GM12878 (cell line): ENCODE measurements at regions not wholly inside any gene's neighbourhood (a gene's known extent, or its start where the extent isn't known, plus 50 kb on each side); places are given as distances from the start of the nearest gene placed in this dataset.

Source experiments
- ATAC-seq: fragments of 200-7000 bp; cut with Tn5 transposase; 3 replicates; pipeline ENCODE4 v1.9.1; 2020; ENCODE audit warnings: mild to moderate bottlenecking, moderate library complexity
- BruUV-seq: library from RNA; stranded (reverse); fragments of 400-500 nt; replicated peaks from 2 replicates; lab custom pipeline; 2021; lab: Mats Ljungman, UMichigan
- CTCF ChIA-PET: fragments of 300-600 bp; sonication (Branson Sonifier 250); formaldehyde crosslinking; extraction: SDS; loops from one replicate; lab custom pipeline; 2021; ENCODE audit warnings: inconsistent platforms; lab: Yijun Ruan, JAX
- POLR2A ChIA-PET: fragments of 350-600 bp; formaldehyde crosslinking; extraction: SDS; loops from one replicate; lab custom pipeline; 2021; ENCODE audit warnings: inconsistent platforms; lab: Charles Lee
- RAD21 ChIA-PET: fragments of 300-600 bp; sonication (Branson Sonifier 250); formaldehyde crosslinking; loops from one replicate; lab custom pipeline; 2023; ENCODE audit warnings: antibody characterized with exemption; ENCODE audit not compliant: unreplicated experiment; lab: Charles Lee
- SMC1A ChIA-PET: fragments of 300-600 bp; sonication (Branson Sonifier 250); formaldehyde crosslinking; loops from one replicate; lab custom pipeline; 2023; ENCODE audit not compliant: unreplicated experiment, uncharacterized antibody; lab: Charles Lee
- DNase-seq: peaks from one replicate; pipeline ENCODE4 v3.0.0-alpha.2; 2011; ENCODE audit warnings: low read depth, low spot score
- FAIRE-seq: peaks from 3 replicates; lab custom pipeline; 2011; peaks lifted over from hg19 to GRCh38; lab: Jason Lieb, UNC
- H2AFZ ChIP-seq: 2 replicates; pipeline ENCODE4 v1.6.0; 2011; ENCODE audit warnings: low read depth, low read length, control low read depth; ENCODE audit not compliant: control insufficient read depth
- H3K27ac ChIP-seq: 2 replicates; pipeline ENCODE4 v1.5.1; 2011; ENCODE audit warnings: control low read depth; ENCODE audit not compliant: control insufficient read depth, insufficient read depth
- H3K27me3 ChIP-seq, 2 experiments: replicated peaks in 1 of 2; 2 replicates each; pipeline versions ENCODE4 v1.6.0 to v1.6.1; 2011; ENCODE audit warnings: low read length in 1 of 2; ENCODE audit not compliant: control insufficient read depth in 2 of 2, insufficient read depth in 2 of 2
- H3K36me3 ChIP-seq, 2 experiments: 2 replicates each; pipeline ENCODE4 v1.5.1; 2011; ENCODE audit warnings: low read length in 1 of 2; ENCODE audit not compliant: control insufficient read depth in 2 of 2, insufficient read depth in 2 of 2
- H3K4me1 ChIP-seq: 2 replicates; pipeline ENCODE4 v1.6.1; 2011; ENCODE audit warnings: mild to moderate bottlenecking, low read length, moderate library complexity, mixed read lengths; ENCODE audit not compliant: control insufficient read depth, insufficient read depth
- H3K4me2 ChIP-seq: 2 replicates; pipeline ENCODE4 v1.6.0; 2011; ENCODE audit warnings: control low read depth; ENCODE audit not compliant: control insufficient read depth, insufficient read depth
- H3K4me3 ChIP-seq: fragments of 200-600 bp; sonication (generic); 2 replicates; pipeline ENCODE4 v1.5.1; 2016
- H3K79me2 ChIP-seq: 2 replicates; pipeline ENCODE4 v1.6.0; 2011; ENCODE audit warnings: low read length; ENCODE audit not compliant: control insufficient read depth, insufficient read depth
- H3K9ac ChIP-seq: 2 replicates; pipeline ENCODE4 v1.8.0; 2011; ENCODE audit warnings: low read length, control low read depth, mixed read lengths; ENCODE audit not compliant: control insufficient read depth, insufficient read depth
- H3K9me3 ChIP-seq: replicated peaks from 3 replicates; pipeline ENCODE4 v1.5.1; 2011; ENCODE audit warnings: mild to moderate bottlenecking, low read length; ENCODE audit not compliant: control insufficient read depth, insufficient read depth
- H4K20me1 ChIP-seq: 2 replicates; pipeline ENCODE4 v1.6.0; 2011; ENCODE audit not compliant: control insufficient read depth, insufficient read depth
- BHLHE40 ChIP-seq, 2 experiments: fragments of 450-650 bp in 1 of 2; IDR thresholded peaks; 2 replicates each; pipeline ENCODE4 v1.6.1; 2011 to 2017; ENCODE audit warnings: low read depth in 2 of 2, borderline replicate concordance in 1 of 2, improper control_type of control experiment in 1 of 2, low read length in 1 of 2, mild to moderate bottlenecking in 1 of 2
- CREB1 ChIP-seq: IDR thresholded peaks from 2 replicates; pipeline ENCODE4 v1.6.1; 2012; ENCODE audit warnings: low read depth, mild to moderate bottlenecking, inconsistent platforms
- GABPA ChIP-seq: IDR thresholded peaks from 2 replicates; pipeline ENCODE4 v1.6.1; 2014; ENCODE audit warnings: antibody characterized with exemption, low read depth, mild to moderate bottlenecking, inconsistent platforms
- NFIC ChIP-seq: IDR thresholded peaks from 2 replicates; pipeline ENCODE4 v1.6.1; 2012; ENCODE audit warnings: low read depth, mild to moderate bottlenecking, inconsistent platforms, low read length, moderate library complexity
- NRF1 ChIP-seq: conservative IDR thresholded peaks from 2 replicates; pipeline ENCODE4 v1.6.1; 2011; ENCODE audit warnings: mild to moderate bottlenecking, low read depth, low read length, improper control_type of control experiment
- PAX8 ChIP-seq: fragments of 450-650 bp; IDR thresholded peaks from 2 replicates; pipeline ENCODE4 v1.6.1; 2017; ENCODE audit warnings: mild to moderate bottlenecking, moderate library complexity
- RB1 ChIP-seq: fragments of 450-650 bp; formaldehyde crosslinking; IDR thresholded peaks from 2 replicates; pipeline ENCODE4 v1.6.1; 2017; ENCODE audit warnings: mild to moderate bottlenecking, borderline replicate concordance
- SMARCA5 ChIP-seq: fragments of 450-650 bp; IDR thresholded peaks from 2 replicates; pipeline ENCODE4 v1.6.1; 2017; ENCODE audit warnings: mild to moderate bottlenecking
- SP1 ChIP-seq: IDR thresholded peaks from one replicate; pipeline ENCODE4 v1.6.1; 2011; ENCODE audit warnings: low read depth, low read length
- TCF3 ChIP-seq: IDR thresholded peaks from 2 replicates; pipeline ENCODE4 v1.6.1; 2012; ENCODE audit warnings: low read depth, mild to moderate bottlenecking, low read length, borderline replicate concordance; ENCODE audit not compliant: insufficient read depth
- WRNIP1 ChIP-seq: IDR thresholded peaks from 2 replicates; pipeline ENCODE4 v1.6.1; 2011; ENCODE audit warnings: low read depth, low read length, improper control_type of control experiment, borderline replicate concordance
- ZNF207 ChIP-seq: fragments of 450-650 bp; IDR thresholded peaks from 2 replicates; pipeline ENCODE4 v1.6.1; 2014; ENCODE audit warnings: antibody characterized with exemption, mild to moderate bottlenecking, borderline replicate concordance
- ZNF622 ChIP-seq: fragments of 450-650 bp; IDR thresholded peaks from 2 replicates; pipeline ENCODE4 v1.6.1; 2017; ENCODE audit warnings: mild to moderate bottlenecking, inconsistent platforms
- WGBS: methylation state at CpG from one replicate; pipeline ENCODE4 v1.1.6; 2016; ENCODE audit warnings: low lambda C conversion rate; ENCODE audit not compliant: insufficient replicate concordance, insufficient coverage; ENCODE audit errors: missing lambda C conversion rate; 5-methylcytosine and 5-hydroxymethylcytosine counted together
- in situ Hi-C: fragments of 300-500 bp; cut with MboI; formaldehyde crosslinking; loops from 9 replicates; pipeline ENCODE4 v1.14.3; 2018; ENCODE audit warnings: mixed read lengths
- intact Hi-C: fragments of 100-400 bp; cut with micrococcal nuclease; formaldehyde crosslinking; loops from one replicate; pipeline ENCODE4 v1.14.2; 2022; ENCODE audit not compliant: unreplicated experiment
- TF ChIP-seq, protein P1 (sequence below): fragments of 450-650 bp; IDR thresholded peaks from 2 replicates; pipeline ENCODE4 v1.6.1; 2017; ENCODE audit warnings: borderline replicate concordance
- TF ChIP-seq, protein P2 (sequence below): IDR thresholded peaks from 2 replicates; pipeline ENCODE4 v1.6.1; 2011; ENCODE audit warnings: low read depth, mild to moderate bottlenecking, low read length, moderate library complexity, borderline replicate concordance; ENCODE audit errors: extremely low read depth

DNA sequence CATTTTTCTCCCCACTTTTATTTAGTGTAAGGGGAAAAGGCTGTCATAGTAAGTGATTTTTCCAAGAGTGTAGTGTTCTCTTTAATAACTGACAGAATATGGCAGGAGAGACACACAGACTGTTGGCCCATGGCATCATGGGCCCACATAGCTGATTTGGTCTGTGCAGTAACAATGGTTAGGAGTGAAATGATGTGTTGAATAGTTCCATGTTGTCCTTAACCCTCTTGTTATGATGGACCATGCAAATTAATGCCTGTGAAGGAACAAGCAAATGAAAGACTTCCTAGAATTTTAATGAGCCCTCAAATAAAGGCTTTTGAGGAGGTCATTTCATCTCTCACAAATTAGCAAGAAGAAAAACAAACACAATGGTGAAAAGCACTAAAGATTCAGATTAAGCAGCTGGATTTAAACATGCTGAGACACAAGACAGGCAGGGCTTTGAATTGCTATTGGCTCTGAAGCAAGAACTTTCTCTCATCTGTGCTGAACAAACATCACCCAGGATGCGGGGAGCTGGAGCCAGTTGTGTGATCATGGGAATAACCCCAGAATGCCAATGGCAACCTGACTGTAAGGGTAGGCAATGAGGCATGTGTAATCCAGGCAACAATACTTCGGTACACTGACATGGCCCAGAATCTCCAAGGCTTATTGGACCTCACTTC is 136.7 kb upstream of the VEPH1 start:
- Histone ChIP-seq H3K4me1 (no peaks in the 10 kb centered on the region), H3K4me2 (no peak overlapping the region), H2AFZ (no peak overlapping the region), H3K36me3 (no peaks in the 10 kb centered on the region), H3K9me3 (no peaks in the 10 kb centered on the region), H3K27ac (no peak overlapping the region), H4K20me1 (no peaks in the 10 kb centered on the region), H3K4me3 (no peak overlapping the region), H3K79me2 (no peaks in the 10 kb centered on the region), H3K27me3 (no peaks in the 10 kb centered on the region; a peak in 1 of 4 replicates), H3K9ac (no peak overlapping the region)
- ChIA-PET RAD21 (no interaction called here), SMC1A (interaction anchor here (0.5 to 1.1 kb wide), 2 partner anchors 19 to 128 kb away, joined by 3 read pairs; no protein-coding TSS in a partner anchor), POLR2A (no interaction called here), CTCF (interaction anchor here (0.6 to 0.9 kb wide), 3 partner anchors 16 to 911 kb away, joined by 3 read pairs; no protein-coding TSS in a partner anchor)
- BruUV-seq = no TSS peak
- TF ChIP-seq GABPA = no peak
- no peak for TF ChIP-seq SP1
- TF ChIP-seq PAX8 = no peak
- TF ChIP-seq, protein P1, sequence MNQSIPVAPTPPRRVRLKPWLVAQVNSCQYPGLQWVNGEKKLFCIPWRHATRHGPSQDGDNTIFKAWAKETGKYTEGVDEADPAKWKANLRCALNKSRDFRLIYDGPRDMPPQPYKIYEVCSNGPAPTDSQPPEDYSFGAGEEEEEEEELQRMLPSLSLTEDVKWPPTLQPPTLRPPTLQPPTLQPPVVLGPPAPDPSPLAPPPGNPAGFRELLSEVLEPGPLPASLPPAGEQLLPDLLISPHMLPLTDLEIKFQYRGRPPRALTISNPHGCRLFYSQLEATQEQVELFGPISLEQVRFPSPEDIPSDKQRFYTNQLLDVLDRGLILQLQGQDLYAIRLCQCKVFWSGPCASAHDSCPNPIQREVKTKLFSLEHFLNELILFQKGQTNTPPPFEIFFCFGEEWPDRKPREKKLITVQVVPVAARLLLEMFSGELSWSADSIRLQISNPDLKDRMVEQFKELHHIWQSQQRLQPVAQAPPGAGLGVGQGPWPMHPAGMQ = no peak
- no peak for TF ChIP-seq RB1
- TF ChIP-seq CREB1 = no peak
- no peak for TF ChIP-seq WRNIP1
- TF ChIP-seq BHLHE40 (IDR thresholded peaks at IDR 0.05; ENCODE audit: borderline replicate concordance in 1 of 2, low read depth in 2 of 2, low read length in 1 of 2) = no peak
- no peak for TF ChIP-seq SMARCA5
- no peak for TF ChIP-seq ZNF622
- no peak for TF ChIP-seq NFIC
- no peak for TF ChIP-seq TCF3
- TF ChIP-seq ZNF207 = no peak
- TF ChIP-seq, protein P2, sequence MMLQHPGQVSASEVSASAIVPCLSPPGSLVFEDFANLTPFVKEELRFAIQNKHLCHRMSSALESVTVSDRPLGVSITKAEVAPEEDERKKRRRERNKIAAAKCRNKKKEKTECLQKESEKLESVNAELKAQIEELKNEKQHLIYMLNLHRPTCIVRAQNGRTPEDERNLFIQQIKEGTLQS = no peak
- TF ChIP-seq NRF1 = no peak
- FAIRE-seq = no peak
- 0% methylated on average over 2 of the region's 2 CpGs for WGBS
- no peak for DNase-seq
- in situ Hi-C loops (no loop called here), intact Hi-C loops (no loop called here)
- no peak for ATAC-seq
